ENCODE measurements at regions not wholly inside any gene's neighbourhood (a gene's known extent, or its start where the extent isn't known, plus 50 kb on each side); places are given as distances from the start of the nearest gene placed in this dataset.

- Mint-ChIP-seq H3K27me3 (ENCODE audit: low read depth in 3 of 3) (peaks cover 1 to 11% (median 4%) of the 10 kb centered on the region in 3 donors), H3K9me3 (peaks cover 0 to 12% (median 4%) of the 10 kb centered on the region in 6 donors), H3K27ac (no peak overlapping the region), H3K36me3 (no peaks in the 10 kb centered on the region), H3K4me3 (no peak overlapping the region), H3K4me1 (no peaks in the 10 kb centered on the region)
- DNase-seq: no peak
Observed at GRCh38 chr3:139814646-139815045, 120.3 kb upstream of the CLSTN2 start.

- no peak for DNase-seq
- Mint-ChIP-seq H3K27ac (peak overlapping the region in 1 of 6 donors; percentile 48), H3K4me1 (no peaks in the 10 kb centered on the region), H3K4me3 (no peak overlapping the region), H3K9me3 (peaks cover 0 to 4% (median under 1%) of the 10 kb centered on the region in 6 donors), H3K36me3 (no peaks in the 10 kb centered on the region), H3K27me3 (ENCODE audit: low read depth in 3 of 3) (peaks cover 0 to 8% (median 1%) of the 10 kb centered on the region in 3 donors)
Observed at GRCh38 chr3:139811331-139811730, 123.7 kb upstream of the CLSTN2 start.

DNA sequence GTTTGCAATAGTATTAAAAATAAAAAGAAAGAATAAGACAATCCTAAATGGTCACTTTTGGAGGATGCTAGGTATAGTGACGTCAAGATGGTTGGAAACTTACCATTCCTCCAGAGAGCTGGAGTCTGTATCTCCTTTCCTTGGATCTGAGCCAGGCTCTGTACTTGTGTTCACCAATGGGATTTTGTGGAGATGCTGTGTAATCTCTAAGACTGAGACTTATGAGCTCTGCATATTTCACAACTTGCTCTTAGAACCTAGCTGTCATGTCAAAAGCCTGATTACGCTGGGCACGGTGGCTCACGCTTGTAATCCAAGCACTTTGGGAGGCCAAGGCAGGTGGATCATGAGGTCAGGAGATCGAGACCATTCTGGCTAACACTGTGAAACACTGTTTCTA lies 126.8 kb upstream of the CLSTN2 start:
- no peak for DNase-seq
- no peak overlapping the region for H3K27ac Mint-ChIP-seq
- peaks cover 0 to 6% (median 0%) of the 10 kb centered on the region in 6 donors for H3K9me3 Mint-ChIP-seq
- no peaks in the 10 kb centered on the region for H3K36me3 Mint-ChIP-seq
- H3K4me3 Mint-ChIP-seq: no peak overlapping the region
- H3K27me3 Mint-ChIP-seq (ENCODE audit: low read depth in 3 of 3): peaks cover 0 to 3% (median 1%) of the 10 kb centered on the region in 3 donors
- no peaks in the 10 kb centered on the region for H3K4me1 Mint-ChIP-seq

DNA sequence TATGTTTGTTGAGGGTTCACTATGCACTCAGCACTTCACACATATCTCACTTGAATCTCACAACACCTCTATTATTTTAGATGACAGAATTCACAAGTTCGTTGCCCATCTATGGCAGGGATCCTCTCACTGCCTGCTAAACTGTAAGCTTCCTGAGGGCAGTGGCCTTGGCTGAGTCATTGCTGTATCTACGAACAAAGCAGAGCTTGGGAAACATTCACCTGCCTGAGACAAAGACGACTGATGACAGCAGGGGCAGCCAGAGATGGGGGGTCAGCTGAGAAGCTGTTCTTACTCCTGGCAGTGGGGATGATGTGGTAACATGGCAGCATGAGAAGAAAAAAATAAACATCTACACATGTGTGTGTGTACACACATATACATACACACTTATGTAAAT lies 125.5 kb upstream of the NMNAT3 start:
- no peak for DNase-seq
- no peak overlapping the region for H3K27ac Mint-ChIP-seq
- no peaks in the 10 kb centered on the region for H3K4me1 Mint-ChIP-seq

DNA sequence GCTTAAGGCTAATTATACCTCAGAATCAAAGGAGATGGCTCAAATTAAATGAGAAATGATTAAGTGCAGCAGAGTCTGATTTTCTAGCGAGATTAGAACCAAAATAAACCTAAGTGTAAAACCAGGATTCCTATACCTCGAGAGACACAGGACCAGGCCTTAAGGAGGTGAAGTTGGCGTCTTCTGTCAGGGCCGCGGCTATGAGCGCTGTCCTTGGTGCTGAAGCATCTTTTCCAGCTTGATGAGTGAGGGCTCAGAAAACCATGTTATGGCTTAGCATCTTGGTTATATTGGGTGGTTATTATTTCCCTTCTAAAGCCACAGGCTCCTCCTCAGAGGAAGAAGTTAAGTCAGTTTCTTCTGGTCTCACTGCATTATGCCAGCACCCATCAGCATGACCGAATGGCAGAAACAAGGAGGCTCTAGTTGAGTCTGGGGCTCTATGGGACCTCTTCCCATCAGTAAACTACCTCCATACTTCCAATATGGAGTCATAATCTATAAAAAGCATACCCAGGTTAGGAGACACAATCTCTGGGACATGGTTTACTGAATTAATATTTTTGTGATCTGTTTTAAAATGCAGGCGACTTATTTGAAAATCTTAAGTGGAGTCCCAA lies 120.1 kb upstream of the NMNAT3 start:
- Mint-ChIP-seq H3K4me3 (no peak overlapping the region), H3K27me3 (ENCODE audit: low read depth in 3 of 3) (peaks cover 0 to 4% (median 1%) of the 10 kb centered on the region in 3 donors), H3K27ac (no peak overlapping the region), H3K36me3 (no peaks in the 10 kb centered on the region), H3K9me3 (peaks cover 0 to 12% (median under 1%) of the 10 kb centered on the region in 6 donors), H3K4me1 (no peaks in the 10 kb centered on the region)
- no peak for DNase-seq

More for the DNA sequence above, 125.5 kb upstream of the NMNAT3 start:
- H3K4me3 Mint-ChIP-seq: no peak overlapping the region
- peaks cover 0 to 8% (median 0%) of the 10 kb centered on the region in 6 donors for H3K9me3 Mint-ChIP-seq
- peaks cover 0 to 4% (median 1%) of the 10 kb centered on the region in 3 donors for H3K27me3 Mint-ChIP-seq (ENCODE audit: low read depth in 3 of 3)
- no peaks in the 10 kb centered on the region for H3K36me3 Mint-ChIP-seq

GRCh38 chr3:139794469-139795265 lies 116.9 kb upstream of the NMNAT3 start:
- no peak for DNase-seq
- Mint-ChIP-seq H3K4me3 (no peak overlapping the region), H3K27ac (no peak overlapping the region), H3K4me1 (no peaks in the 10 kb centered on the region), H3K9me3 (peaks cover 0 to 17% (median 2%) of the 10 kb centered on the region in 6 donors), H3K27me3 (ENCODE audit: low read depth in 3 of 3) (peaks cover 0 to 4% (median 2%) of the 10 kb centered on the region in 3 donors), H3K36me3 (no peaks in the 10 kb centered on the region)

- peaks cover 0 to 19% (median under 1%) of the 10 kb centered on the region in 6 donors for H3K9me3 Mint-ChIP-seq
- no peaks in the 10 kb centered on the region for H3K36me3 Mint-ChIP-seq
- H3K27me3 Mint-ChIP-seq (ENCODE audit: low read depth in 3 of 3): peaks cover 0 to 4% (median under 1%) of the 10 kb centered on the region in 3 donors
- no peak overlapping the region for H3K4me3 Mint-ChIP-seq
- no peak overlapping the region for H3K27ac Mint-ChIP-seq
- H3K4me1 Mint-ChIP-seq: no peaks in the 10 kb centered on the region
- DNase-seq: no peak
Observed at GRCh38 chr3:139793408-139793807, 115.6 kb upstream of the NMNAT3 start.

DNA sequence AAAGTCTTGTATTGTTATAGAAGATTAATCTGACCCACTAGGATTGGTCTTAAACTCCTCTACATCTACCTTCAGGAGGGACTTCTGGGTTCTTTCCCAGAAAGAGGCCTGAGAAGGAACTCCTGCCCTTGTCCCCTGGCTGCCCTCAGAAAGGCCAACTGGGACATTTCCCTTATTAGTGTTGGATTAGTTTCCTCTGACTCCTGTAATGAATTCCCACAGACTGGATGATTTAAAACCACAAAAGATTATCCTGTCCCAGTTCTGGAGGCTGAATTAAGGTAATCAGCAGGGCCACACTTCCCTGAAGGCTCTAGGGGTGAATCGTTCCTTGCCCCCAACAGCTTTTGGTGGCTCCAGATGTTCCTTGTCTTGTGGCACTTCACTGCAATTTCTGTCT lies 102.8 kb upstream of the NMNAT3 start:
- Mint-ChIP-seq H3K4me3 (no peak overlapping the region), H3K27ac (no peak overlapping the region), H3K27me3 (ENCODE audit: low read depth in 3 of 3) (peaks cover 0 to 4% (median 0%) of the 10 kb centered on the region in 3 donors), H3K4me1 (no peaks in the 10 kb centered on the region), H3K36me3 (no peaks in the 10 kb centered on the region), H3K9me3 (peaks cover 0 to 2% (median 0%) of the 10 kb centered on the region in 6 donors)
- no peak for DNase-seq

DNA sequence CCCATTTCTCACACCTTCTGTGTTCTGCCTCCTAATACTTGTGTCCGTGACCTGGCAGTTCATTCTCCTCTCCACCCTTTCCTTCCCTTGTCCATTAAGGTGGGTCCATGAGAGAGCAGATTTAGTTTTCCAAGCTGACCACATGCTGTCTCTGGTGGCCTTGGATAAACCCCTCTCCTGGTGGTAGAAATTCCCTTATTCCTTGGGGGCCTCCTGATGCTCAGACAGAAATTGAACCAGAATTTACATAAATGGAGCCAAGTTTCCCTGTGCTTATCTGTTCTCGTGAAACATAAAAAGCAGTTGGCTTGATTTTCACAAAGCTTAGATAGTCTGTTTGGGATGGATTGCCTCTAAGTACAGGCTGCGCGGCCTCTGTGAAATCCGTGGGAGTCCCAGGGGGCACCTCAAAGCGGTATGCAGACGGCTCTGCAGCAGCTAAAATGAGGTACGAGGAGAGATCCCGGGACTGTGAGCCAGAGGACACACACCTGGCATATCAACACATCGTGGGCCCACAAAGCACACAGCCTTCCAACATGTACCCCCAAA lies 101.0 kb upstream of the NMNAT3 start:
- H3K9me3 Mint-ChIP-seq: no peaks in the 10 kb centered on the region
- H3K36me3 Mint-ChIP-seq: no peaks in the 10 kb centered on the region
- H3K4me1 Mint-ChIP-seq: no peaks in the 10 kb centered on the region
- no peak overlapping the region for H3K4me3 Mint-ChIP-seq
- peaks cover 0 to 4% (median 0%) of the 10 kb centered on the region in 3 donors for H3K27me3 Mint-ChIP-seq (ENCODE audit: low read depth in 3 of 3)
- DNase-seq: no peak
- H3K27ac Mint-ChIP-seq: no peak overlapping the region

GRCh38 chr3:139774560-139775302 lies 97.0 kb upstream of the NMNAT3 start:
- no peak overlapping the region for H3K27ac Mint-ChIP-seq
- DNase-seq: no peak
- H3K36me3 Mint-ChIP-seq: no peaks in the 10 kb centered on the region
- H3K9me3 Mint-ChIP-seq: peaks cover 0 to 2% (median 0%) of the 10 kb centered on the region in 6 donors
- H3K4me1 Mint-ChIP-seq: no peaks in the 10 kb centered on the region
- H3K27me3 Mint-ChIP-seq (ENCODE audit: low read depth in 3 of 3): peaks cover 0 to 5% (median 0%) of the 10 kb centered on the region in 3 donors
- H3K4me3 Mint-ChIP-seq: no peak overlapping the region

GRCh38 chr3:139772539-139773500 lies 95.0 kb upstream of the NMNAT3 start:
- Mint-ChIP-seq H3K9me3 (peaks cover 0 to 2% (median 0%) of the 10 kb centered on the region in 6 donors), H3K36me3 (no peaks in the 10 kb centered on the region), H3K27ac (no peak overlapping the region), H3K4me1 (no peaks in the 10 kb centered on the region), H3K27me3 (ENCODE audit: low read depth in 3 of 3) (peaks cover 0 to 4% (median 0%) of the 10 kb centered on the region in 3 donors), H3K4me3 (no peak overlapping the region)
- no peak for DNase-seq

- peaks cover 0 to 2% (median 0%) of the 10 kb centered on the region in 3 donors for H3K27me3 Mint-ChIP-seq (ENCODE audit: low read depth in 3 of 3)
- H3K36me3 Mint-ChIP-seq: no peaks in the 10 kb centered on the region
- H3K27ac Mint-ChIP-seq: no peak overlapping the region
- no peaks in the 10 kb centered on the region for H3K4me1 Mint-ChIP-seq
- H3K4me3 Mint-ChIP-seq: no peak overlapping the region
- DNase-seq: no peak
- peaks cover 0 to 5% (median 0%) of the 10 kb centered on the region in 6 donors for H3K9me3 Mint-ChIP-seq
Observed at GRCh38 chr3:139771331-139771730, 93.6 kb upstream of the NMNAT3 start.

- peaks cover 0 to 5% (median 0%) of the 10 kb centered on the region in 6 donors for H3K9me3 Mint-ChIP-seq
- no peak overlapping the region for H3K4me3 Mint-ChIP-seq
- H3K27ac Mint-ChIP-seq: no peak overlapping the region
- no peaks in the 10 kb centered on the region for H3K36me3 Mint-ChIP-seq
- no peak for DNase-seq
- no peaks in the 10 kb centered on the region for H3K4me1 Mint-ChIP-seq
- peaks cover 0 to 2% (median 0%) of the 10 kb centered on the region in 3 donors for H3K27me3 Mint-ChIP-seq (ENCODE audit: low read depth in 3 of 3)
Observed at GRCh38 chr3:139770577-139770976, 92.8 kb upstream of the NMNAT3 start.
